Duodenal mucosa (tissue), 2 donors: ENCODE measurements at regions not wholly inside any gene's neighbourhood (a gene's known extent, or its start where the extent isn't known, plus 50 kb on each side); places are given as distances from the start of the nearest gene placed in this dataset.

Source experiments
- H3K27ac ChIP-seq: one replicate; pipeline ENCODE4 v1.7.0; 2013; ENCODE audit warnings: low read depth, low read length
- H3K27me3 ChIP-seq, 2 donors: one replicate each; pipeline ENCODE4 v1.7.0; 2013; ENCODE audit warnings: low read length in 2 of 2, control low read depth in 1 of 2; ENCODE audit not compliant: insufficient read depth in 2 of 2, control insufficient read depth in 1 of 2
- H3K36me3 ChIP-seq, 2 donors: one replicate each; pipeline ENCODE4 v1.7.0; 2013; ENCODE audit warnings: low read length in 2 of 2, control low read depth in 1 of 2; ENCODE audit not compliant: insufficient read depth in 2 of 2, control insufficient read depth in 1 of 2
- H3K4me1 ChIP-seq, 2 donors: one replicate each; pipeline ENCODE4 v1.7.0; 2013; ENCODE audit warnings: low read length in 2 of 2, control low read depth in 1 of 2; ENCODE audit not compliant: insufficient read depth in 2 of 2, control insufficient read depth in 1 of 2
- H3K4me3 ChIP-seq, 2 donors: one replicate each; pipeline ENCODE4 v1.7.0; 2013; ENCODE audit warnings: low read length in 2 of 2, low read depth in 1 of 2
- H3K9ac ChIP-seq, 2 donors: one replicate each; pipeline ENCODE4 v1.7.0; 2013; ENCODE audit warnings: low read length in 2 of 2, low read depth in 1 of 2
- H3K9me3 ChIP-seq, 2 donors: one replicate each; pipeline ENCODE4 v1.7.0; 2013; ENCODE audit warnings: low read length in 2 of 2, control low read depth in 1 of 2; ENCODE audit not compliant: control insufficient read depth in 1 of 2

DNA sequence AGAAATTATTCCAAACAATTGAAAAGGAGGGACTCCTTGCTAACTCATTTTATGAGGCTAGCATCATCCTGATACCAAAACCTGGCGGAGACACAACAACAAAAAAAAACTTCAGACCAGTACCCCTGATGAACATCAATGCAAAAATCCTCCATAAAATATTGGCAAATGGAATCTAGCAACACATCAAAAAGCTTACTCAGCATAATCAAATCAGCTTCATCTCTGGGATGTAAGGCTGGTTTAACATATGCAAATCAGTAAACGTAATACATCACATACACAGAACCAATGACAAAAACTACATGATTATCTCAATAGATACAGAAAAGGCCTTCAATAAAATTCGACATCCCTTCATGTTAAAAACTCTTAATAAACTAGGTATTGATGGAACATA is 440.1 kb downstream of the NUF2 start:
- H3K9me3 ChIP-seq, result no peaks in the 10 kb centered on the region
- no peaks in the 10 kb centered on the region for H3K36me3 ChIP-seq
- no peaks in the 10 kb centered on the region for H3K27me3 ChIP-seq
- no peak overlapping the region for H3K27ac ChIP-seq
- no peak overlapping the region for H3K9ac ChIP-seq
- H3K4me3 ChIP-seq, result no peak overlapping the region
- no peaks in the 10 kb centered on the region for H3K4me1 ChIP-seq

DNA sequence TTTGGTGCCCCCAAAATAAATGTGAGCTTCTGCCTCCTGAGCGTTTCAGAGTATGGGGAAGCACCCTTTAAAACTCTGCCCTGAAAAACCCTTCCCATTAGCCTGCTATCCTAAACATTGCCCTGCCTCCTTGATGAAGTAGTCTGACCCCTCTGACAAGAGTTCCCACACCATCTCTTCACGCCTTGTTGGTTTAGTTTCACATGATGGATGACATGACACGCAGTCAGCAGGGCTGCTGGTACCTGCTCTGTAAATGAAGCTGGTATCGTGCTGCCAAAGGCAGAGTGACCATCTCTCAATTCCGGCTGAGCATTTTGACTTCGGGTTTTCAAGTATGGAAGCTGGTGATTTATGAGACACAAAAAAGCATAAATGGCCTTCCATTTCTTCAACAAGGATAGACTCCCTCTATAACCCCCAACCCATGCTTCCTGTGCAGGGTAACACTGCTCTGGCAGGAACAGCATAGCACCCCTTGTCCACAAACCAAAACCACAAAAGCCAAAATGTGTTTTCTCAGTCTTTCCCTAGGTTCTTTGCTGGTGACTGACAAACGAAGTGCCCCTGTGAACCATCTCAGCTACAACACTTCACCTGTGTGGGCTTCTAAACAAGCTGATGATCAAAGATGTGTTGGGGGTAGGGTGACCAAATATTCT is 444.6 kb downstream of the NUF2 start:
- Histone ChIP-seq H3K27me3 (no peaks in the 10 kb centered on the region), H3K36me3 (no peaks in the 10 kb centered on the region), H3K9ac (no peak overlapping the region), H3K9me3 (no peaks in the 10 kb centered on the region), H3K4me3 (no peak overlapping the region), H3K27ac (no peak overlapping the region), H3K4me1 (no peaks in the 10 kb centered on the region)

- Histone ChIP-seq H3K4me3 (no peak overlapping the region), H3K27me3 (no peaks in the 10 kb centered on the region)
Measured at GRCh38 chr1:163768576-163768975, 446.8 kb downstream of the NUF2 start.

DNA sequence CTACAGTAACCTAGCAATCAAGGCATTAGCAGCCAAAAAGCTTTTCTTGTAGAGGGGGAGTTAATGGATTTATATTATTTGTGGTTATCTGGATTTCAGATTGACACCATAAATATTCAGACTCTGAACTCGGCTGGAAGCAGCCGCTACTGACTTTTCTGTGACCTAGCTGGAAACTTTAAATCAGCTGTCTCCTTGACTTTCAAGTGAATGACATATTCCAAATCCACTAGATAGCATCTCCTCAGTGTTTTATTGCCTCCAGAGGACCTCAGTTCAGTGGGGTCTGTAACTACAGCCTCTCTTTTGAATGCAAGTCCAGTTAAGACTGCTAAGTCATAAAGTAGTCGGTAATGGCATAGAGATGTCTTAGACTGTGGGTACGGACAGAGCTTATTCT is 448.5 kb downstream of the NUF2 start:
- Histone ChIP-seq H3K9ac (no peak overlapping the region), H3K9me3 (no peaks in the 10 kb centered on the region), H3K4me3 (no peak overlapping the region), H3K27ac (no peak overlapping the region), H3K27me3 (no peaks in the 10 kb centered on the region), H3K4me1 (no peaks in the 10 kb centered on the region), H3K36me3 (no peaks in the 10 kb centered on the region)

More at GRCh38 chr1:163768576-163768975, 446.8 kb downstream of the NUF2 start:
- no peaks in the 10 kb centered on the region for H3K4me1 ChIP-seq
- no peaks in the 10 kb centered on the region for H3K9me3 ChIP-seq
- H3K9ac ChIP-seq, result no peak overlapping the region
- H3K27ac ChIP-seq, result no peak overlapping the region
- no peaks in the 10 kb centered on the region for H3K36me3 ChIP-seq

DNA sequence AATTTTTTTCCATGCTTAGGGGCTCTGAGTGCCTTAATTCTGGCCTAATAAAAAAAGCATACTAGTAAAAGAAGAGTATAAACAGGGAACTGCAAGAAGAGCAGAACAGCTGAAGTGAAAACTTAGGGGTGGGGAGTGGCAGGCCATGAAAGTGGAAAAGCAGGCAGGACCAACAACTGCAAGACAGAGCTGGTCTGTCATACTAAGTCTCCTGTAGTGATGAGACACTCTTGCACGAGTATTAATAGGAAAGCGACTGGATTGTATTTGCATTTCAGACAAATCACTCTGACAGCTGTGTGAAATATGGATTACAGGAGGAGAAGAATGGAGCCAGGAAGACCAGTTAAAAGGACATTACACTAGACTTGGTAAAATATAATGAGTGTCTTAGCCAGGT is 449.9 kb downstream of the NUF2 start:
- no peak overlapping the region for H3K27ac ChIP-seq
- H3K4me3 ChIP-seq, result no peak overlapping the region
- H3K36me3 ChIP-seq, result no peaks in the 10 kb centered on the region
- no peaks in the 10 kb centered on the region for H3K27me3 ChIP-seq
- no peak overlapping the region for H3K9ac ChIP-seq
- no peaks in the 10 kb centered on the region for H3K9me3 ChIP-seq
- H3K4me1 ChIP-seq, result no peaks in the 10 kb centered on the region

GRCh38 chr1:163772246-163772645 is 450.5 kb downstream of the NUF2 start:
- H3K4me3 ChIP-seq, result no peak overlapping the region

DNA sequence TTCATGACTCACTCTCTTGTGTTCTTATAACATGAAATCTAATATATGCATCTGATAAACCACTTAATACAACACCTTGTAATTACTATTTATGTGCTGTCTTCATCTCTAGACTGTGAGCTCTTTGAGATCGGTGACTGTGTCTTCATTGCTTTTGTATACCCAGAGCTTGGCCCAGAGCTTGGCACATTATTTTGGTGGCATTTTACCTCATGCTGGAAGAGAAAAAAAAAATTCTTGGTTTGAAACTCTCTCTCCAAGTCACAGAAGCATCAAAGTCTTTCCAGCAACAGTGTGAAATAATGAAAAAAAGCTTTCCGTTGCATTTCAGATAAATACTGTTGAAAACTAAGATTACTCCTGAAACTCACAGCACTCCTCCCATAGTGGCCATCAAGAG is 451.6 kb downstream of the NUF2 start:
- no peaks in the 10 kb centered on the region for H3K36me3 ChIP-seq
- no peak overlapping the region for H3K9ac ChIP-seq
- no peak overlapping the region for H3K4me3 ChIP-seq
- no peak overlapping the region for H3K27ac ChIP-seq
- no peaks in the 10 kb centered on the region for H3K4me1 ChIP-seq
- H3K9me3 ChIP-seq, result no peaks in the 10 kb centered on the region
- no peaks in the 10 kb centered on the region for H3K27me3 ChIP-seq

More at GRCh38 chr1:163772246-163772645, 450.5 kb downstream of the NUF2 start:
- Histone ChIP-seq H3K36me3 (no peaks in the 10 kb centered on the region), H3K9me3 (no peaks in the 10 kb centered on the region), H3K4me1 (no peaks in the 10 kb centered on the region), H3K27me3 (no peaks in the 10 kb centered on the region), H3K9ac (no peak overlapping the region), H3K27ac (no peak overlapping the region)

GRCh38 chr1:163774401-163774945 is 452.7 kb downstream of the NUF2 start:
- no peak overlapping the region for H3K27ac ChIP-seq

DNA sequence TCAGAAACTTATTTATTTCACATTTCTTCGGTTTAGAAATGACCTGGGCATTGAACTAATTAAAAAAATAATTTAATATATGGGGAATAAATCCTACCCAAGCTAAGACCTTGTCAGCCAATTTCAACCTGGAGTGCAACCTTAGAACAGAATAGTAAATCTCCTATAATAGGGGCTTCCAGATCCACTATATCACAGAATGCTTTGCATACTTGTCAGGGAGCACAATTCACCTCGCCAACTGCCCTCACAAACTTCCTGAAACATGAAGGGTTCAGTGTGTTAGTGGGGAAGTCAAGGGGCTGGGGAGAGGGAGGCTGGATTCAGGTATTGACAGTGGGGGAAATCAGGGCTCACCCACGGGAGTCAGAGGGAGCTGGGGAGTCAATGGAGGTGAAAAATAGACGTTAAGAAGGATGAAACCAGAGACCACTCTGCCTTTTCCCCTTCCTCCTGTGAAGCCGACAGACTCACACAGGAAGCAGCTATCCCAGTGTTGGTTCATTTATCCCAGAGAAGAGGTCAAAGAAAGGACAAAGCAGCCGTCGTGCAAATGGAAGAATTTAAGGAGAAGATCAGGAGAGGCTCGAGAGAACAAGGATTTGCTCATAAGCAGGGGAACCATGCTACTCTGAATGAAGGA is 453.3 kb downstream of the NUF2 start:
- Histone ChIP-seq H3K36me3 (no peaks in the 10 kb centered on the region), H3K27ac (no peak overlapping the region), H3K9ac (no peak overlapping the region), H3K4me1 (no peaks in the 10 kb centered on the region), H3K9me3 (no peaks in the 10 kb centered on the region), H3K27me3 (no peaks in the 10 kb centered on the region), H3K4me3 (no peak overlapping the region)

More at GRCh38 chr1:163774401-163774945, 452.7 kb downstream of the NUF2 start:
- no peak overlapping the region for H3K9ac ChIP-seq
- no peaks in the 10 kb centered on the region for H3K9me3 ChIP-seq
- no peaks in the 10 kb centered on the region for H3K4me1 ChIP-seq
- no peaks in the 10 kb centered on the region for H3K27me3 ChIP-seq
- no peaks in the 10 kb centered on the region for H3K36me3 ChIP-seq
- H3K4me3 ChIP-seq, result no peak overlapping the region

GRCh38 chr1:163777205-163777604 is 455.5 kb downstream of the NUF2 start:
- H3K9me3 ChIP-seq, result no peaks in the 10 kb centered on the region
- H3K27ac ChIP-seq, result no peak overlapping the region
- no peak overlapping the region for H3K9ac ChIP-seq
- no peaks in the 10 kb centered on the region for H3K36me3 ChIP-seq
- no peak overlapping the region for H3K4me3 ChIP-seq
- no peaks in the 10 kb centered on the region for H3K27me3 ChIP-seq
- H3K4me1 ChIP-seq, result no peaks in the 10 kb centered on the region
